H1 (cell line): ENCODE measurements at regions not wholly inside any gene's neighbourhood (a gene's known extent, or its start where the extent isn't known, plus 50 kb on each side); places are given as distances from the start of the nearest gene placed in this dataset.

ENCODE experiments used
- ASH2L ChIP-seq: fragments of 200-600, 300-600 bp; sonication (generic); IDR thresholded peaks from one replicate; pipeline ENCODE4 v1.7.1; 2017; ENCODE audit warnings: low read length
- CHD7 ChIP-seq: fragments of 300-600 bp; sonication (generic); IDR thresholded peaks from 2 replicates; pipeline ENCODE4 v1.7.1; 2012; ENCODE audit warnings: low read length, moderate library complexity, mild to moderate bottlenecking, inconsistent platforms; ENCODE audit not compliant: insufficient replicate concordance
- CREB1 ChIP-seq: IDR thresholded peaks from 2 replicates; pipeline ENCODE4 v1.6.1; 2012; ENCODE audit warnings: inconsistent platforms
- EZH2 ChIP-seq: fragments of 200-600 bp; sonication (generic); IDR thresholded peaks from 2 replicates; pipeline ENCODE4 v1.7.1; 2012; ENCODE audit warnings: low read depth, mild to moderate bottlenecking, moderate library complexity, low read length, inconsistent platforms; ENCODE audit not compliant: severe bottlenecking
- KDM4A ChIP-seq: IDR thresholded peaks from one replicate; pipeline ENCODE4 v1.7.1; 2012; ENCODE audit warnings: low read depth, mild to moderate bottlenecking, moderate library complexity, low read length, inconsistent platforms; ENCODE audit not compliant: severe bottlenecking
- SIRT6 ChIP-seq: IDR thresholded peaks from one replicate; pipeline ENCODE4 v1.7.1; 2012; ENCODE audit warnings: low read length, inconsistent platforms

GRCh38 chr5:128778474-128778873, 186.8 kb upstream of the SLC27A6 start (continued):
- TF ChIP-seq KDM4A (no peak), SIRT6 (no peak), EZH2 (no peak), ASH2L (no peak), CREB1 (no peak), CHD7 (no peak)
- TF ChIP-seq, all 59 proteins: peak for 0
